ENCODE measurements at regions not wholly inside any gene's neighbourhood (a gene's known extent, or its start where the extent isn't known, plus 50 kb on each side); places are given as distances from the start of the nearest gene placed in this dataset.

- Histone ChIP-seq H3K36me3 (no peaks in the 10 kb centered on the region), H3K27ac (no peak overlapping the region), H3K4me3 (no peak overlapping the region), H3K4me1 (peaks cover 0 to 19% (median 3%) of the 10 kb centered on the region in 4 donors), H3K27me3 (no peaks in the 10 kb centered on the region), H3K9me3 (no peaks in the 10 kb centered on the region)
- no peak for DNase-seq
- in situ Hi-C loops (cut with MboI; ENCODE audit: low pct_ligation_motif_present in 1 of 4, low pct_unique_long_range_greater_than_20kb in 1 of 4, low sequenced_read_pairs in 3 of 4) (loop anchor here in 2 of 4 donors (10.0 to 25.0 kb wide), 2 partner anchors 160 to 953 kb away; no protein-coding TSS in a partner anchor), intact Hi-C loops (cut with DNase I; ENCODE audit: low total_unique reads) (no loop called here)
- no peak for TF ChIP-seq POLR2AphosphoS5 (IDR thresholded peaks at IDR 0.05)
- TF ChIP-seq EP300 (IDR thresholded peaks at IDR 0.05; ENCODE audit: low read depth) = no peak
- no peak for TF ChIP-seq CTCF (IDR thresholded peaks at IDR 0.05)
- TF ChIP-seq POLR2A (IDR thresholded peaks at IDR 0.05) = no peak
- 14 to 16% methylated on average over 2 of the region's 2 CpGs for WGBS, 2 donors (ENCODE audit: low coverage in 1 of 2)
Measured at GRCh38 chr3:71872256-71872655, 87.3 kb upstream of the PROK2 start.

GRCh38 chr3:71870966-71871512 is 86.1 kb upstream of the PROK2 start:
- intact Hi-C loops (cut with DNase I; ENCODE audit: low total_unique reads) (no loop called here), in situ Hi-C loops (cut with MboI; ENCODE audit: low pct_ligation_motif_present in 1 of 4, low pct_unique_long_range_greater_than_20kb in 1 of 4, low sequenced_read_pairs in 3 of 4) (loop anchor here in 2 of 4 donors (10.0 to 25.0 kb wide), 2 partner anchors 159 to 954 kb away; no protein-coding TSS in a partner anchor)
- Histone ChIP-seq H3K27ac (no peak overlapping the region), H3K9me3 (no peaks in the 10 kb centered on the region), H3K4me3 (no peak overlapping the region), H3K27me3 (no peaks in the 10 kb centered on the region), H3K4me1 (peaks cover 0 to 15% (median under 1%) of the 10 kb centered on the region in 4 donors), H3K36me3 (no peaks in the 10 kb centered on the region)
- WGBS, 2 donors (ENCODE audit: low coverage in 1 of 2) = 82 to 89% methylated on average over 7 of the region's 7 CpGs
- DNase-seq = no peak
- TF ChIP-seq POLR2A (IDR thresholded peaks at IDR 0.05) (no peak), POLR2AphosphoS5 (IDR thresholded peaks at IDR 0.05) (no peak), CTCF (IDR thresholded peaks at IDR 0.05) (no peak), EP300 (IDR thresholded peaks at IDR 0.05; ENCODE audit: low read depth) (no peak)

- WGBS, 2 donors (ENCODE audit: low coverage in 1 of 2) = 63 to 70% methylated on average over 3 of the region's 3 CpGs
- Histone ChIP-seq H3K4me3 (no peak overlapping the region), H3K27me3 (no peaks in the 10 kb centered on the region), H3K36me3 (no peaks in the 10 kb centered on the region), H3K9me3 (no peaks in the 10 kb centered on the region), H3K4me1 (peaks cover 0 to 6% (median 0%) of the 10 kb centered on the region in 4 donors), H3K27ac (no peak overlapping the region)
- TF ChIP-seq POLR2AphosphoS5 (IDR thresholded peaks at IDR 0.05) = no peak
- TF ChIP-seq CTCF (IDR thresholded peaks at IDR 0.05) = no peak
- in situ Hi-C loops (cut with MboI; ENCODE audit: low pct_ligation_motif_present in 1 of 4, low pct_unique_long_range_greater_than_20kb in 1 of 4, low sequenced_read_pairs in 3 of 4) (loop anchor here in 1 of 4 donors (25.0 kb wide), 1 partner anchor 157 kb away; no protein-coding TSS in a partner anchor), intact Hi-C loops (cut with DNase I; ENCODE audit: low total_unique reads) (no loop called here)
- DNase-seq = no peak
Measured at GRCh38 chr3:71868876-71869275, 83.9 kb upstream of the PROK2 start.

GRCh38 chr3:71865727-71866126 is 80.8 kb upstream of the PROK2 start:
- in situ Hi-C loops (cut with MboI; ENCODE audit: low pct_ligation_motif_present in 1 of 4, low pct_unique_long_range_greater_than_20kb in 1 of 4, low sequenced_read_pairs in 3 of 4) = loop anchor here in 1 of 4 donors (25.0 kb wide), 1 partner anchor 153 kb away; no protein-coding TSS in a partner anchor
- WGBS, 2 donors (ENCODE audit: low coverage in 1 of 2) = 64 to 72% methylated on average over 2 of the region's 2 CpGs

More at GRCh38 chr3:71865727-71866126, 80.8 kb upstream of the PROK2 start:
- Histone ChIP-seq H3K36me3 (no peaks in the 10 kb centered on the region), H3K4me3 (no peak overlapping the region), H3K27me3 (no peaks in the 10 kb centered on the region), H3K4me1 (no peaks in the 10 kb centered on the region), H3K27ac (no peak overlapping the region), H3K9me3 (no peaks in the 10 kb centered on the region)
- TF ChIP-seq CTCF (IDR thresholded peaks at IDR 0.05) = no peak
- TF ChIP-seq EP300 (IDR thresholded peaks at IDR 0.05; ENCODE audit: low read depth) = no peak
- TF ChIP-seq POLR2AphosphoS5 (IDR thresholded peaks at IDR 0.05) = no peak
- no peak for TF ChIP-seq POLR2A (IDR thresholded peaks at IDR 0.05)
- intact Hi-C loops (cut with DNase I; ENCODE audit: low total_unique reads) = no loop called here
- no peak for DNase-seq

All from transverse colon (tissue), 4 donors.